Neural crest cell (in vitro differentiated cells): ENCODE measurements at regions not wholly inside any gene's neighbourhood (a gene's known extent, or its start where the extent isn't known, plus 50 kb on each side); places are given as distances from the start of the nearest gene placed in this dataset.

Source experiments
- DNase-seq: peaks from one replicate; pipeline ENCODE4 v3.0.0; 2021; ENCODE audit warnings: low read depth, mixed read lengths, low spot score
- H3K27ac Mint-ChIP-seq: one replicate; pipeline ENCODE4 v1.8.0; 2021; ENCODE audit warnings: mild to moderate bottlenecking, mixed read lengths; ENCODE audit not compliant: unreplicated experiment
- H3K27me3 Mint-ChIP-seq: 2 replicates; pipeline ENCODE4 v1.8.0; 2021; ENCODE audit warnings: low read depth, mild to moderate bottlenecking, mixed read lengths
- H3K36me3 Mint-ChIP-seq: 2 replicates; pipeline ENCODE4 v1.8.0; 2021; ENCODE audit warnings: low read depth, mild to moderate bottlenecking, mixed read lengths
- H3K4me1 Mint-ChIP-seq: 2 replicates; pipeline ENCODE4 v1.8.0; 2021; ENCODE audit warnings: mixed read lengths
- H3K4me3 Mint-ChIP-seq: one replicate; pipeline ENCODE4 v1.8.0; 2021; ENCODE audit warnings: mild to moderate bottlenecking, mixed read lengths
- H3K9me3 Mint-ChIP-seq: 2 replicates; pipeline ENCODE4 v1.8.0; 2021; ENCODE audit warnings: mixed read lengths
- CTCF ChIP-seq: fragments of 200-600 bp; sonication (generic); conservative IDR thresholded peaks from 2 replicates; pipeline ENCODE4 v1.5.0; 2021; ENCODE audit warnings: antibody characterized with exemption, mild to moderate bottlenecking

- TF ChIP-seq CTCF = no peak
- Mint-ChIP-seq H3K36me3 (peaks cover 2% of the 10 kb centered on the region), H3K27me3 (no peaks in the 10 kb centered on the region), H3K9me3 (peaks cover 13% of the 10 kb centered on the region), H3K4me1 (no peaks in the 10 kb centered on the region), H3K27ac (no peak overlapping the region), H3K4me3 (no peak overlapping the region)
- no peak for DNase-seq
Measured at GRCh38 chr5:166302166-166302565, 1989.3 kb upstream of the WWC1 start.

DNA sequence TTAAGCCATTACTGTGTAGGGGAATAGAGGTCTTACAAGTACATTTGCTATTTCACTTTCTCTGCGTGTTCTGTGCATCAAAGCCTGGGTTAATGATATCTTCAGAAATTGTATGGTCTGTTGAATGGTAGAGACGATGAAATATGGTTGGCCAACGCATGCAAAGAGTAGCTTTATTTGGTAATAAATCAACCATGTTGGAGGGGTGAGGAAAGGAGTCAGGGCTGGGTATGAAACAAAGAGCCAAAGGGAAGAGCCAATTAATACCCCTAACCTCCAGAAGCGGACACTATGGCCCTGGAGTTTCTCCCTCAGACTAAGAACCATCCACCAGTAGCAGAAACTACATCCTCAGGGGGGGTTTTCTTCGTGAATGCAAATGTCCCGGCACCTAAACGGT lies 1974.0 kb upstream of the WWC1 start:
- no peak overlapping the region for H3K27ac Mint-ChIP-seq
- peaks cover 10% of the 10 kb centered on the region for H3K4me1 Mint-ChIP-seq

DNA sequence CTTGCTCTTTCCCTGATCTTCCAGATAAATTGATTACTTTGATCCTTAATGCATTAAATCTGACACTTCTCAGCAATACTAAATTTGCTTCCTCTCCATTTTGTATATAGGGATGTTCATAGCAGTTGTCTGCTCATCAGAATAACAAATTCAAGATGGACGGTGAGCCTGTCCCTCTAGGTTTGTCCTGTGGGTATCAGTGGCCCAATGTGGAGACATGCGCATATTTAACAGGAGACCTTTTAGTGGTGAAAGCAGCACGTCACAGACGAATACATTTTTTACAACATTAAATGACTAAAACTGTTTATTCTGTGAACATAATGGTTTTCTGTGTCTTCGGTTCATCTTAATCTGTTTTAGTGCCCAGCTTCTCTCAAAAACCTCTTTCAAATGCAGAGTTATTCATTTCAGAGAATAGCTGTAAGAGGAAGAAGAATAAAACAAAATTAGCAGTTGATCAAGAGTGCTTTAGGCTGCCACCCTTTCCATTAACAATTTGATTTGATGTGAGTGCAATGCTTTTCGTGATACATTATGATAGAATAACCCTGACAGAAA lies 1970.4 kb upstream of the WWC1 start:
- no peaks in the 10 kb centered on the region for H3K36me3 Mint-ChIP-seq
- peaks cover 23% of the 10 kb centered on the region for H3K4me1 Mint-ChIP-seq
- no peak for DNase-seq
- TF ChIP-seq CTCF = no peak
- H3K4me3 Mint-ChIP-seq = no peak overlapping the region
- H3K27me3 Mint-ChIP-seq = no peaks in the 10 kb centered on the region
- no peaks in the 10 kb centered on the region for H3K9me3 Mint-ChIP-seq
- no peak overlapping the region for H3K27ac Mint-ChIP-seq

More for the DNA sequence above, 1974.0 kb upstream of the WWC1 start:
- H3K27me3 Mint-ChIP-seq = no peaks in the 10 kb centered on the region
- H3K9me3 Mint-ChIP-seq = no peaks in the 10 kb centered on the region
- no peak for DNase-seq
- H3K36me3 Mint-ChIP-seq = no peaks in the 10 kb centered on the region
- H3K4me3 Mint-ChIP-seq = no peak overlapping the region
- TF ChIP-seq CTCF = no peak

- TF ChIP-seq CTCF = no peak
- Mint-ChIP-seq H3K4me3 (no peak overlapping the region), H3K9me3 (no peaks in the 10 kb centered on the region), H3K27ac (peak overlapping the region; percentile 19), H3K36me3 (no peaks in the 10 kb centered on the region), H3K27me3 (no peaks in the 10 kb centered on the region), H3K4me1 (peaks cover 23% of the 10 kb centered on the region)
- DNase-seq = no peak
Measured at GRCh38 chr5:166324372-166324771, 1967.1 kb upstream of the WWC1 start.

DNA sequence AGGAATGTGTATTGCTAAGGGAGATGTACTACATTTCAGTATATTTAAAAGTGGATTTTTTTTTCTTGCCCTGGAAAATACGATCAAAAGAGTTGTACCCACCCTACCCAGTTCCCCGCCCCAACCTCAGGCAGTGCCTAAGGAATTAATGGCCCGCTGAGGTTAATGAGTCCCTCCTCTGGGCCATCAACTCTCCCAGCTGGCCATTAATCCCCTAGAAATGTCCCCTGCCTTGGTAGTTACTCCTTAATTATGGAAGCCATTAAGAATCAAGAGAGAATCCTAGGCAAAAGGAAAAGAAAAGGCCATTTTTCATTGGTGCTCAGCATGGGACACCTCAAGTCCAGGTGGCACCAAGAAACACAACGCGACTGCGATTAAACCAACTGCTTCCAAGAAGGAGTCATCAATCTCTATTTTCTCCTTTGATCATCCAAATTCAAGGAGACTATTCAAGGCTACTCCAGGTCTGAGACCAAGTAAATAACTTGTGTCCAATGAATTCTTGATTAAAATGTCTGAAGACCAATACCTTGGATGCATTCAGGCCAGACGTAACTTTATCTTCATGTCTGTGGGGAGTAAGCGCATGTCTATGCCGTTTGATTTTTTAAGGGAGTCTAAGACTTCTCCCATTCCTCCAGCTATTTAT lies 1962.2 kb upstream of the WWC1 start:
- Mint-ChIP-seq H3K4me1 (peaks cover 16% of the 10 kb centered on the region), H3K9me3 (no peaks in the 10 kb centered on the region), H3K36me3 (no peaks in the 10 kb centered on the region), H3K27ac (no peak overlapping the region), H3K27me3 (no peaks in the 10 kb centered on the region), H3K4me3 (no peak overlapping the region)
- TF ChIP-seq CTCF = no peak
- no peak for DNase-seq
